Hepatocyte (in vitro differentiated cells): ENCODE measurements at regions not wholly inside any gene's neighbourhood (a gene's known extent, or its start where the extent isn't known, plus 50 kb on each side); places are given as distances from the start of the nearest gene placed in this dataset.

Experiments
- CTCF ChIP-seq: fragments of 200-600 bp; sonication (generic); IDR thresholded peaks from 2 replicates; pipeline ENCODE4 v1.5.1; 2016; ENCODE audit warnings: antibody characterized with exemption, mild to moderate bottlenecking; ENCODE audit not compliant: poor library complexity
- EZH2 ChIP-seq: fragments of 200-600 bp; sonication (generic); IDR thresholded peaks from 2 replicates; pipeline ENCODE4 v1.6.1; 2016; ENCODE audit warnings: antibody characterized with exemption, mild to moderate bottlenecking, borderline replicate concordance
- EZH2phosphoT487 ChIP-seq: fragments of 200-600 bp; sonication (generic); IDR thresholded peaks from one replicate; pipeline ENCODE4 v1.6.1; 2018; ENCODE audit warnings: antibody characterized with exemption, mild to moderate bottlenecking, low read depth, moderate library complexity; ENCODE audit not compliant: unreplicated experiment, severe bottlenecking

GRCh38 chr10:100658269-100658668 lies 87.1 kb upstream of the PAX2 start:
- TF ChIP-seq CTCF, result no peak
- no peak for TF ChIP-seq EZH2
- no peak for TF ChIP-seq EZH2phosphoT487
